LHCN-M2 (cell line): ENCODE measurements at regions not wholly inside any gene's neighbourhood (a gene's known extent, or its start where the extent isn't known, plus 50 kb on each side); places are given as distances from the start of the nearest gene placed in this dataset.

Experiments used
- DNase-seq: peaks from one replicate; pipeline ENCODE4 v3.0.0-alpha.2; 2012; ENCODE audit warnings: low read depth

DNA sequence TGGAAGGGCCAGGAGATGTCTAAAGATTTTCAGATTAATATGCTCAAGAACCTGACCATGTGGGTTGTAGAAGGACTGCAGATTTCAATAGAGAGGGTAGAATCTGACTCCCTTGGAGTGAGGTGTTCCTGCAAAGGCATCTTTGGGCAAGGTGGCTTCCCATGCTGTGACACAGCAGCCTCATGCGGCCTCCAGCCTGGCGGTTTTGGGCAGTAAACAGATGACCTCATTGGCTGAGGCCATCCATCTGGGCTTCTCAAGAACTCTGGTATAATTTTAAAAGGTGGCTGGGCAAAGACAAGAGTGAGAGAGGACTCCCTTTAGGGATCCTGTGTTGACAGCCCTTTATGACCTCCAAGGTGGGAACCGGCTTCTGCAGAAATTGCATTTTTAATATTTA, 90.3 kb upstream of the ERCC6L2 start:
- DNase-seq = no peak

DNA sequence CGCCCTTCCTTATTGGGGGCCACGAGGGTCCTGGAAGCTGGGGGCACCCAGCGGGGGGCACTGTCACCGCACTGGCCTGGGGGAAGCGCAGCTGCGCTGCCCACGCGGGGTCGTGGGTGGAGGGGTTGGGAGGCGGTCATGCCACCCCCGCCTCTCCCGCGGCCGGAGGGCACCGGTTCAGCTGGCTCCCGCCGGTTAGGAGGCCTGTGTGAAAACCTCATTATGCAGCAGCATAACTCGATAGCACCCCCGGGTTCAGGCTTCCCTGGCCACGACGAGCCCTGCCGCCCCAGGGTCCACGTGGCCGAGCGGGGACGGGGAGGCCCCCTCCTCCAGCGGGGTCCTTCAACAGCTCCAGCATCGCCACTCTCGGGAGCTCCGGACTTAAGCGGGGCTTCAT, 91.2 kb upstream of the ERCC6L2 start:
- no peak for DNase-seq

DNA sequence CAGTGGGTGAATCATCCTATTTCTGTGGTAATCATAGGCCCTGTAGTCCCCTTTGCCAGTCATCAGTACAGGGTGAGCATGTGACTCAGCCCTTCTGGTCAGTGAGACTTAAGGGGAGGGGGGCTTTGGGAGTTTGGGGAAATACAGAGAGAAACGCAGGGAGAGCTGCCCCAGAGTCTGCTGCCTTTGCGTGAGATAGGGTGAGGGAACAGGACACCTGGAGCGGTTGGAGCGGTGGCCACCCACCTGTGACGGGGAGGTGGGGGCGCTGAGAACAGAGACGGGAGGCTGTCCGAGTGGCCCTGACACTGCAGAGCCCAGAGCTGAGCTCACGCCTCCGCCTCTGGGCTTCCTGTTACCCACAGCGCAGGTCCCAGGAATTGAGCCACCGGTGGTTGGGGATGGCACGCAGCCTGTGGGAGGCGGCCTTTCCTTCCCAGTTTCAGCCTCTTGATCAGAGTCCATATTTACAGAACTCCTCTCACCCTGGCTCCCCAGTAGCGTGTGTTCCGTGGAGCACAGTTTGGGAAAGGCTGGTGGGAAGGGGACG, 92.0 kb upstream of the ERCC6L2 start:
- DNase-seq = peak; percentile 68

DNA sequence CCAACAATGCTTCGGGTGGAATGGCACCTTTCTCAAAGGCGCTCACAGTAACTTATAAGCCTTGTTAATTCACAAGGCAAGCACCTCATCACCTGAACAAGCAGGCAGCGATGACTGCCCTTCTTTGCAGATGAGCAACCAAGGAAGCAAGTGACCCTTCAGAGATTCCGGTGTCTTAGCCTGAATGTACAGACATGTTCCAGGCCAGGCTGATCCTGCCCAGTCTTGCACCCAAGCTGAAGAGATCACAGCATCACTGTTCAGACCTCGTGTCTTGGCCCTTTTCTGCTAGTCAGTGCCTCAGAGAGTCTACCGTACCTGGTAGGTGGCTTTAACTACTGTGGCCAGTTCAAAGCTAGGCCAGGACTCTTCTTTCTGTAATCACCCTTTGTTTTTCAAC, 94.7 kb upstream of the ERCC6L2 start:
- DNase-seq = no peak

DNA sequence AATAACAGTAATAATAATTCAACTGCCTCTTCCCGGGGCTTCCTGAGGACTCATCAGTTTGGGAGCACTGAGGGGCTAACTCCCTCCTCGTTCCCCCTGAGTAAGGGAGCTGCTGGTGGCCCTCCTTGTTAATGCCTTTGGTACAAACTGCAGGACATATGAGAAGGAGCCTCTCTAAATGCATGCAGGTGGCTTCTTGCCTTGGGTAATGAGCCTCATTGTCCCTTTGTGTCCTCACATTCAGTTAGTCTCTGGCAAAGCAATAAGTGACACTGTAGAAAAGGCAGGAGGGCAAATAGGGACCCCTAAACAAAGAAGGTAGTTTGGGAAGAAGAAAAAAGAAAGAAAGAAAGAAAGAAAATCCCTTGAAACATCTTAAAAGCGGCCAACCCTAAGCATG, 95.4 kb upstream of the ERCC6L2 start:
- no peak for DNase-seq

DNA sequence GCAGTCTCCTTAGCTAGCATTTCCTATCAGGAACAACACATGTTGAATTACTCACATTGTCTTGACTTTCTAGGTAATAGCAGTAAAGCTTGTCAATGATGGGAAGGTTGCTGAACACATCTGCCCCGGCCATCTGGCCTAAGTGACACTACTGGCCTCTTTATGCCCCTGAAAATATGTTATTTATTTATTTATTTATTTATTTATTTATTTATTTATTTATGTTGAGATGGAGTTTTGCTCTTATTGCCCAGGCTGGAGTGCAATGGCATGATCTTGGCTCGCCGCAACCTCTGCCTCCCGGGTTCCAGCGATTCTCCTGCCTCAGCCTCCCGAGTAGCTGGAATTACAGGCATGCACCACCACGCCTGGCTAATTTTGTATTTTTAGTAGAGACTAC, 95.9 kb upstream of the ERCC6L2 start:
- DNase-seq = peak; percentile 42

DNA sequence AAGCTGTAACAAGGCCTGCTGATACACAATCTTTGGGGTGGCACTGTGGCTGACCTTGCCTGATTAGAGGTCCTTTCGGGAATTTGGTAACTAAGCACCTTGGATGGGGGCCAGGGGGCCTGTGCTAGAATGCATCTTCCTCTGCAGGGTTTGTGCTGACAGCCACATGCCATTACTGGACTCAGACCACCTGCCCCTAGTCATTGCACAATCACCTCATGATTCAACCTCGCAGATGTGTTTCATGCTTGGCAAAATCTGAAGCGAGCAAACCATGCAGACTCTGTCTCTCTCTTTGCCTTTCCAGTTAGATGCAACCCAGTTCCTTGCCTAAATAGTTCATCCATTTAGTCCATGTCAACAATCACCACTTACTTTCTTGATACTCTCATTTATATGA, 96.5 kb upstream of the ERCC6L2 start:
- DNase-seq = peak; percentile 93

DNA sequence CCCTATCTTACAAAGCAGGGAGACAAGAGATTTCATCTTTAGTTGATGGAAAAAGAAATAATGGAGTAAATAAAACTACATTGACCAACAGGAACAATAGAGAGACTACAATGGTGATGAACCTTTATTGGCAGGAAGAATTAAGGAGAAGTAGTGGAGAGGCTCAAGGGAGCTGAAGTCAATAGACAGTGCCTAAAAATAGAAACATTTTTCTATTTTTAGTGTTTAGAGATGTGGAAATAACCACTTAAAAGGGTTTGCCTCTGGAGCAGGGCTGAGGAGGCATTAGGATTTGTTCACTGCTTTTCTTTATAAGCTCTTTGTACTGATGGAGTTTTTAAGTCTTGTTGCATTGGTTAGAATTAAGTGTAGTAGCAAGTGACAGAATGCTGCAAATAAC, 98.4 kb upstream of the ERCC6L2 start:
- no peak for DNase-seq

DNA sequence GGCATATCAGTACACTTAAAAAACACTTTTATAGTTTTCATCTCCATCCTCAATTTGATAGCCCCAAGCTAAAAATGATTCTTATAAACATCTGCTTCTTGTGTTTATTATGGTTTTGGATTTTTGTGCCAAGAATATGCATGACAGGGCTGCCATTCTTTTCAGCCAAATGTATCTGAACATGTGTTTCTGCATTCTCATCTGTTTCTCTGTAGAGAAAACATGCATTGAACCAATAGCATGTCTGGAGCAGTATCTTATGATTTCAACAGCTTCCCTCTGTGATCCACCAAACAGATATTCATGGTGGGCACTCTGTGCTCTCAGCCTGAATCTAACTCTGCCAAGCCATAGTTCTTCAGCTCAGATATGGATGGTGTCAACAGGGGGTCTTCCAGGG, 99.3 kb upstream of the ERCC6L2 start:
- no peak for DNase-seq

DNA sequence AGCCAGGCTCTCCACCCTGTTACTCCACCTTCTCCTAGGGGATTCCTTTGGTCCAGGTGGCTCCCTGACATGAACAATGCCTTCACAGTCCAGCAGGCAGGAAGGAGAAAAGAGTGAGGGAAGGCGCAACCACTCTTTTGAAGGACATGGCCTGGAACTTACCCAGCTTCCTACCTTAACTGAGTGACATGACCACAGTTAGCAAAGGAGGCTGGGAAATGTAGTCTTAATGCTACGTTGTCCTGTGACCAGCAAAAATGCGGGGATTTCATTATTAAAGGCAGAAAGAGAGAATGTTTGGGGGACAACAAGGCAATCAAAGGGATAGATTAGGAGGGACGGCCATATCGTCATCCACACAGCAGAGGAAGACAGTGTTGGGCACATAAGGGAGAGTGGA, 100.3 kb upstream of the ERCC6L2 start:
- DNase-seq = no peak

DNA sequence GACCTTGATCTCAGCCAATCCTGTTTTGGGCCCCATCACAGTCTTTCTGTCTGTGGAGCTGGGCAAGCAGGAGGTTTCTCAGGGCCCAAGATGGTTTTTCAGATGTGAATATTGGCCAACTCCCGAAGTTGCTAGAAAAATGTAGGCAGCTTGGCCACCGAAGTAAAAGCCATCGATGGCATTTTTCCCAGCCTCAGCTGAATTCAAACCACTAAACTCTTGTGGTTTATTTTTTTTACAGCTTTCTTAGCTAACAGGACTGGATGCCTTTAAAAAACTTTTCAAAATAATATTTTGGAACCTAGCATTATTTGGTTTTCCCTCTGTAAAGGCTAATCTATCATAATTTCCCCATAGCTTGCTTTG, 102.5 kb upstream of the ERCC6L2 start:
- no peak for DNase-seq

DNA sequence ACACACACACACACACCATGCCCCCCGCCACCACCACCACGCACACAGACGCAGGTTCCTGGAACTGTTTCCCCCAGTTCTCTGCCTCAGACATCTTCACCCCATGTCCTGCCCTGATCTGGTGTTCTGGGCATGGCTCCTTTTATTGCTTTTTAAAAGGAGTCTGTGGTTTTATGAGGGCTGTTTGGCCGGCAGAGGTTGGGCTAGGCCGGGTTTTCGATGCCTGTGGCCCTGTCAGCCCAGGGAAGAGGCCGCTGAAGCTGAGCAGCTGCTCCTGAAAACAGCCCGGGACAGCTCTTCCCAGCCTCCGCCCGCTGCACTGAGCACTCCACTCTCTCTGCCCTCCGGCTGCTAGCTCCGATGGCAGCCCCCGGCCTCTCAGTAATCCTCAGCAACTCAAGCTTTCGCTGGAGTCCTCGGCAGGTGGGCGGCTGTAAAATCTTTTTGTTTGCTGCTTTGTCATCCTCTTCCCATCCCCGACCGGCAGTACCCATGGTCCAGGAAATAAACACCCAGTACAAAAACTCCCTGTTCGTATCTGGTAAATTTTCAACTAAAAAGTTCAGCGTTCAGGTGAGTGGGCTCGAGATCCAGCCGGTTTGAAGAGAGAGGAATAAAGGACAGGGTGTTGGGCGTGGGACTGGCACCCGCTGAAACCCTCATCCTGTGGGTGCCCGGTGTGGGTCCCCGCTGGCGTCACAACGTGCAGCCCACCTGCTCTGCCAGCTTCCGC, 103.0 kb upstream of the ERCC6L2 start:
- DNase-seq = peak; percentile 63

DNA sequence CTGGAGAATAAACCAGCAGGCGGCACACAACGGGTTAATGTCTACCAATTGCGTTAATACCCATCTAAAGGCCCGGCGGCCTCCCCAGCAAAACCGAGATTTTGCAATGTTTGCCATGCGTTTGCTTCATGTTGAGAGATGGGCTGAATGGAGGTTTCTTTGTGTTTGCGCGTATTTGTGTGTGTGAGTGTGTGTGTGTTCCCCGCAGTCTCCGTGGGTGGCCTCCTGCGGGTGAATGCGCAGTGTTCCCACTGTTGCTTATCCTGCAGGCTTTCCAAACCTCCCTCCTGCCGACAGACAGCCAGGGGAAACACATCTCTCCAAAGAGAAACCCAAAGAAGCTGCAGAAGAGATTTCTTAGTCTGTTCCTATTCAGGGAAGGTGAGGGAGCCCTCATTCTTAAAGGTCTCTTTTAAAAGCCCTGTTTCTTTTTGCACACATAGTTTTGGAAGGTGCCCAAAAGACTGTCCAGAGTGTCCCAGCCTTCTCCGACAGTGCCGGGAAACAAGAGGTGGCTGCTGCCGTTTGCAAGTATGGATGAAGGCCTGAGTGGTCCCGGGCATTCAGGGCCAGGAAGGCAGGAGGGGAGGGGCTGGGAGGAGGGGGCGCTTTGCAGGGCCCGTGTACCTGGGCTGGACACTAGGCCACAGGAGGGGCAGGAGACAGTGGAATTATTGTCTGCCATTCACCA, 103.8 kb upstream of the ERCC6L2 start:
- DNase-seq = no peak

DNA sequence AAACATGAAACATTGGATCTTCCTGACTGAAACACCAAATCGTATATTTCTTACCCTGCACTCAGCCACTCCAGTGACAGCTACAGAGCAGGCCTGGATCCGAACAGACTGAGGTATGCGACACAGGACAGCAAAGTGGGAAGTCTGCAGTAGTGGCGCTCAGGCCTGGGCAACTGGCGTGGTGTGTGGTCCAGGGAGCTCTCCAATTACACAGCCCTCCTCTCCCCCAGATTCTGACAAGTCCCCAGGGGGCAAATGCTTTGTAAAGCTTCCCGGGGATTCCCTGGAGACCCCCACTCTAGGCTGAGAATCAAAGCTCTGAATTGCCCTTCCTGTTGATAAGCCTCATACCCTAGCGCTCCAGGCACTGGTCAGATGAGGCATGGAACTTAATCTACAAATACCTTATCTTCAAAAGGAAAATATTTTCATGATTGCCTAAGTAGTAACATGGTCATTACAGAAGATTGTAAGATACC, 104.8 kb upstream of the ERCC6L2 start:
- no peak for DNase-seq

DNA sequence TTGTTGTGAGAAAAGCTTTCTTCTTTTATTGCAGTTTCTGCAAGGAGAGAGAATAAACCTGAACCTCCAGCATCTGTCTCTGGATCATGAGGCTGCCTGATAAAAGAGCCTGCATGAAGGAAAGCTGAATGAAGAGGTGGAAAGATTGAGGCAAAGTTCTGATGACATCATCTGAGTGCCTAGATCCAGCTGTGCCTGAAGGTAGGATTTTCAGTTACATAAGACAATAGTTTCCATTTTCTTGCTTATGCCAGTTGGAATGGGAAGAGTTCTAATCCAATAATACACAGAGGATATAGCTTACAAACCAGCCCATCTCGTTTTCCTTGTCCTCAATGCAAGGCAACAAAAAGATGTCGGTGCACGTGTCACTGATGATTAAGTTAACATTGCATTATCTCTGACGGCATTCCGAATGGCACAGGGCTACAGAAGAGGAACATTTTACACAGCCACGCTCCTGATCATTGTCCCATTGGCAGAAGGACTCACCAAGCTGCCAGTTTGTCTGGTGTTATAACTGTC, 105.5 kb upstream of the ERCC6L2 start:
- no peak for DNase-seq

DNA sequence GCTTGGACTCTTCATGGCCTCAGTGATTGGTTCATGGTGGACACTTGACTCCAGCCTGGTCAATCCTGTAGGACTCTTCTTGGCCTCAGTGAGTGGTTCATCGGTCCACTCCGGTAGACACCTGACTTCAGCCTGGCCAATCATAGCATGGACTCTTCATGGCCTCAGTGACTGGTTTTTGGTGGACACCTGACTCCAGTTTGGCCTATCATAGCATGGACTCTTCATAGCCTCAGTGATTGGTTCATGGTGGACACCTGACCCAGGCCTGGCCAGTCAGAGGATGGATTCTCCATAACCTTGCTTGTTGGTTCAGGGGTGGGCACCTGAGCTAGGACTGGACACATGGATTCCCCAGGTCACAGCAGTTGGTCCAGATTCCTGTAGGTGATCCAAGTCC, 106.0 kb upstream of the ERCC6L2 start:
- DNase-seq = no peak

DNA sequence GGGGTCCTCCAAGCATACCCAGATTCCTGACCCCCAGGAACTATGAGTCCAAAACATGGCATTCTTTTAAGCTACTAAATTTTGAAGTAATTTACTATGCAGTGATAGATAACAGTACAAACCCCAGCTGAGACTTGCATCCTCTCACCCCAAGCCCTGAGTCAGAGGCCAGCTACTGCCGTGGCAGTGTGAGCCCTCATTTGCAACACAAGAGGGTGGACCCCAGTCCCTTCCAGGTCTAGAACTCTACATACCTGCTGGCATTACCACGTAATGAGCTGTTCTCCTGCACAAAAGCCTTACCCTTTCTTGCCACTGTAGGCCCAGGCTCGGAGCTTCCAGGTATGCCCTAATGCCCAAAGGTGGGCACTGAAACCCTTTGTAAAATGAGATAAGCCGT, 108.6 kb upstream of the ERCC6L2 start:
- DNase-seq = no peak

DNA sequence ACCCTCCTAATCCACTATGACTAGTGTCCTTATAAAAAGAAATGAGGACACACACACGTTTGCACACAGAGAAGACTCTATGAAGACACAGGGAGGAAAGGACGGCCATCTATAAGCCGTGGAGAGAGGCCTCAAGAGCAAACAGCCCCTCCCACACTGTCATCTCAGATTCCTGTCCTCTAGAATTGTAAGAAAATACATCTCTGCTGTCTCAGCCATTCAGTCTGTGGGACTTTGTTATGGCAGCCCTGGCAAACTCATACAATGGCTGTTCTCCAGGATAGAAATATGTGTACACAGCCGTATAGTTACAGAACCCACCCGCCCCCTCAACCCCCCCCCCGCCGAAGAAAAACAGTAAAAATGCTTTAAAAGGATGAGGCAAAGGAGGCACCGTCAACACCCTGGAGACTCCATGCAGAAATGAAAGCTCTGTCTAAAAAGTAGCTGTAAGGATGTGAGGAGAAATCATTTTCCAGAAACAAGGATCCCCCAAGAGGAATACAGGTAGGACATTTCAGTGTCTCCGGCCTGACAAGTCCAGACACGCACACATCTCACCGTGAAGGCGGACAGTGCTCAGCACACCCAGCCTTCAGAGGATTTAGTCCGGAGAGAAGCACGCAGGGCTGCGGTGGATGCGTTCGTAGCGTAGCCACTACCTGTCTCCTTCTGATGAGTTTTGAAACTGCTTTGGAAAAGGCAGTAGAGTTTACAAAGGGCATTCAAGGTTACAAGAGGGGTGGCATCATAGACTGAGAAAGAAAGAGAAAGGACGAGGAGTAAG, 110.8 kb upstream of the ERCC6L2 start:
- DNase-seq = no peak

DNA sequence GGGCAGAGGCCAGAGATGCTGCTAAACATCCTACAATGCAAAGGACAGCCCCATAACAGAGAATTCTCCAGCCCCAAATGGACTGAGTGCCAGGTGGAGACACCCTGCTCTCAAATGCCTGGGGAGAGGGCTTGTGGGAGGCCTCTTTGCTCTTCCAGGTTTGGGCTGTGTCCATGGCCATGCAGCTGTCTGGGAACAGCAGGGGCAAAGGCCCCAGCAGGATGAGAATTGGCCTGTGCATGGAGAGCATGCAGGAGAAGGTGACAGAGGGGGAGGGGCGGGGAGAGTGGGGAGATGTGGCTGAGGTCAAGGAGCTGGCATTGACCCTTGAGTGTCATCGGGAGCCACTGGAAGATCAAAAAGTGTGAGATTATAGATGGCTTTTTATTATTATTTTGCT, 111.5 kb upstream of the ERCC6L2 start:
- no peak for DNase-seq

DNA sequence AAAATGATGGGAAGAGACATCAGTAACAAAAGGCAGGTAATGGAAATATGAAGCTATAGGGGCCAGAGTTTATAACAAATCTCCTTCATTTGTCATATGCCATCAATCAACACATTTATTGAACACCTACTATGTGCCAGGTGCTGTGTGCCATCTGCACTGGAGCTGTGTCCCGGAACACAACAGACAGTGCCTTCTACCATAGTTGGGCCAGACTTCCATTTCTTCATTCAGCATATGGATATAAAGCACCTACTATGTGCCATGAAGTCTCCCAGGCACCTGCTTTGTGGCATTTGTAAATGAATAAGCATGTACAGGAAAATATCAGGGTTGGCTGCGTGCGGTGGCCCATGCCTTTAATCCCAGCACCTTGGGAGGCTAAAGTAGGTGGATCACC, 112.5 kb upstream of the ERCC6L2 start:
- DNase-seq = no peak

DNA sequence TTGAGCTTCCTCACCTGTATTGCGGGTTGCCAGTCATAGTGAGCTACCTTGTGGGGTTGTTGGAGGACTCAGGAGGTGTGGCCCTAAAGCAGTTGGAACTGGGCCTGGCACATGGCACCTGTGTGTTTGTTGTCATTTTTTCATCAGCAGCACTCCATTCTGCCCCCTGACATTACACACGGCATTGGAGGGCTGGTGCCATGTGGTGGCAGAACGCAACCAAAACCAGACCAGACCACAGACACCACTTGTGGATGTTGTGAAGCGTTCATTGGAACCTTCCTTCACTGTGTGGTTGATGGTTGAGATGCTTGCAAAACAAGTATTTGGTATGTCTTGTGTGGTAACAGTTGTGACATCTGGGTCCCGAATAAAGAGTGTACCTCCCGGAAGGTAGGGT, 113.2 kb upstream of the ERCC6L2 start:
- DNase-seq = no peak

DNA sequence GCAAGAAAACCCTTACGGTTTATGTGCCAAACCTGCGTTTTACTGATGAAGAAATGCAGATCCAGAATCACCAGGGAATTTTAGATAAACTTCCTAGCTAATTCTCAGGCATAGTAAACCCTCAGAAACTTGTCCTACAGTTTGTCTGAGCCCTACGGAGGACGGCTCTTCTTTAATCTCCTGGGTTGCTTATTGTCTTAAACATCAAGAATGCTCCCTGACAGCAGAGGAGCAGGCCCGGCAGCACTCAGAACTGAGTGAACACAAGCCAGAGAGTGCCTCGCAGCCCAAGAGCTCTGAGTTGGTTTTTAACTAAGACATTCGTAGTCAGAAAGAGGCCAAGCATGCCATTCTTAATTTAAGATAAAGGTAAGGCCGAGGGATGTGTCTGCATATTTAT, 114.7 kb upstream of the ERCC6L2 start:
- DNase-seq = no peak
